Neural progenitor cell (in vitro differentiated cells): ENCODE measurements at regions not wholly inside any gene's neighbourhood (a gene's known extent, or its start where the extent isn't known, plus 50 kb on each side); places are given as distances from the start of the nearest gene placed in this dataset.

ENCODE experiments used
- CTCF ChIP-seq: fragments of 200-600 bp; sonication (generic); IDR thresholded peaks from 2 replicates; pipeline ENCODE4 v1.5.1; 2017; ENCODE audit warnings: antibody characterized with exemption, mild to moderate bottlenecking
- EZH2phosphoT487 ChIP-seq: fragments of 200-600 bp; sonication (generic); IDR thresholded peaks from 2 replicates; pipeline ENCODE4 v1.6.1; 2017; ENCODE audit warnings: antibody characterized with exemption

DNA sequence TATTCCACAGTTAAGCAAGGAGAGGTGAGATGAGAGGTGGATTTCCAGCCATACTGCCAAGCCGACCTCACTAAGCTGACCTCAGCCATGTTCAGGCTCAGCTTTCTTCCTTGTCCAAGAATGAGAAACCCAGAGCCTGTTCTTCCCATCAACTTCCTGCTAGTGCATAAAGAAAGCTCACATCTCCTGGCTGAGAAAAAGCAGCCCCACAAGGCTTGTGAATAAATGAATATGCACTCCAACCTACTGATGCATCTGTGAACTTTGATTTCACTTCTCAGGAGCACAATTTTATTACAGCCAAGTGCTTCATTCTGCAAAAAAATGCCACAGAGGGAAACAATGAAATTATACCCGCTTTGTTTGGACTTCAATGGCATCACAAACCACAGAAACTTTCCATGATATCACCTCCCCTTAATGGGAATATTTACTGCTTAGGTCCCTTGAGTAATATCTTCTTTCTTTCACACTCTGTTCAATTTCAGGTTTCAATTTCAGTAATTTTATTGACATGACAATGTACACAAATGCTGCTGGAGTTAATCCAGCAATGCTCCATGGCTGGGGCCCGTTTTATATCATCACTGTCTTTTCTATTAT is 437.0 kb upstream of the PPP2R3A start:
- TF ChIP-seq EZH2phosphoT487, result no peak
- no peak for TF ChIP-seq CTCF
